ENCODE measurements at regions not wholly inside any gene's neighbourhood (a gene's known extent, or its start where the extent isn't known, plus 50 kb on each side); places are given as distances from the start of the nearest gene placed in this dataset.

- DNase-seq (ENCODE audit: insufficient read length, low spot score) (no peak), FAIRE-seq (no peak)
These were observed 239.9 kb downstream of the ZNF516 start for GRCh38 chr18:76255070-76255683.

GRCh38 chr18:76252880-76253279, 242.2 kb downstream of the ZNF516 start:
- DNase-seq (ENCODE audit: insufficient read length, low spot score): no peak
- no peak for FAIRE-seq

GRCh38 chr18:76252139-76252538, 242.9 kb downstream of the ZNF516 start:
- FAIRE-seq (no peak), DNase-seq (ENCODE audit: insufficient read length, low spot score) (no peak)

GRCh38 chr18:76251691-76252090, 243.4 kb downstream of the ZNF516 start:
- DNase-seq (ENCODE audit: insufficient read length, low spot score): no peak

GRCh38 chr18:76246590-76246989, 248.5 kb downstream of the ZNF516 start:
- DNase-seq (ENCODE audit: insufficient read length, low spot score) (no peak), FAIRE-seq (no peak)

More at GRCh38 chr18:76251691-76252090, 243.4 kb downstream of the ZNF516 start:
- no peak for FAIRE-seq

GRCh38 chr18:76234676-76235060, 260.4 kb downstream of the ZNF516 start:
- DNase-seq (ENCODE audit: insufficient read length, low spot score) (no peak), FAIRE-seq (no peak)

GRCh38 chr18:76233876-76234675, 261.0 kb downstream of the ZNF516 start:
- FAIRE-seq: no peak

GRCh38 chr18:76233406-76233805, 261.6 kb downstream of the ZNF516 start:
- DNase-seq (ENCODE audit: insufficient read length, low spot score) (no peak), FAIRE-seq (no peak)

More at GRCh38 chr18:76233876-76234675, 261.0 kb downstream of the ZNF516 start:
- no peak for DNase-seq (ENCODE audit: insufficient read length, low spot score)

GRCh38 chr18:76232779-76233178, 262.3 kb downstream of the ZNF516 start:
- FAIRE-seq (no peak), DNase-seq (ENCODE audit: insufficient read length, low spot score) (no peak)

GRCh38 chr18:76232010-76232409, 263.0 kb downstream of the ZNF516 start:
- FAIRE-seq (no peak), DNase-seq (ENCODE audit: insufficient read length, low spot score) (no peak)

- FAIRE-seq (no peak), DNase-seq (ENCODE audit: insufficient read length, low spot score) (no peak)
These were observed 263.6 kb downstream of the ZNF516 start for GRCh38 chr18:76231402-76231801.

- no peak for FAIRE-seq
- no peak for DNase-seq (ENCODE audit: insufficient read length, low spot score)
These were observed 264.3 kb downstream of the ZNF516 start for GRCh38 chr18:76230791-76231190.

GRCh38 chr18:76228716-76229115, 266.3 kb downstream of the ZNF516 start:
- FAIRE-seq: no peak
- no peak for DNase-seq (ENCODE audit: insufficient read length, low spot score)

- no peak for FAIRE-seq
- no peak for DNase-seq (ENCODE audit: insufficient read length, low spot score)
These were observed 267.3 kb downstream of the ZNF516 start for GRCh38 chr18:76227759-76228158.

- DNase-seq (ENCODE audit: insufficient read length, low spot score): no peak
- FAIRE-seq: no peak
These were observed 271.6 kb downstream of the ZNF516 start for GRCh38 chr18:76223403-76223802.

GRCh38 chr18:76219023-76219422, 276.0 kb downstream of the ZNF516 start:
- DNase-seq (ENCODE audit: insufficient read length, low spot score) (no peak), FAIRE-seq (no peak)

- no peak for FAIRE-seq
- no peak for DNase-seq (ENCODE audit: insufficient read length, low spot score)
These were observed 278.9 kb downstream of the ZNF516 start for GRCh38 chr18:76216096-76216495.

- no peak for DNase-seq (ENCODE audit: insufficient read length, low spot score)
- no peak for FAIRE-seq
These were observed 281.1 kb downstream of the ZNF516 start for GRCh38 chr18:76213991-76214390.

GRCh38 chr18:76212960-76213359, 282.1 kb downstream of the ZNF516 start:
- no peak for DNase-seq (ENCODE audit: insufficient read length, low spot score)
- FAIRE-seq: no peak

- FAIRE-seq: no peak
- no peak for DNase-seq (ENCODE audit: insufficient read length, low spot score)
These were observed 285.4 kb downstream of the ZNF516 start for GRCh38 chr18:76209597-76209996.

- DNase-seq (ENCODE audit: insufficient read length, low spot score) (no peak), FAIRE-seq (no peak)
These were observed 286.2 kb downstream of the ZNF516 start for GRCh38 chr18:76208678-76209306.

GRCh38 chr18:76205906-76206305, 289.1 kb downstream of the ZNF516 start:
- DNase-seq (ENCODE audit: insufficient read length, low spot score) (no peak), FAIRE-seq (no peak)

All from GM19239 (cell line).